Ureter (tissue), 1 donor: ENCODE measurements at regions not wholly inside any gene's neighbourhood (a gene's known extent, or its start where the extent isn't known, plus 50 kb on each side); places are given as distances from the start of the nearest gene placed in this dataset.
"Not testable (repeated sequence)": the region's sequence is repeated elsewhere in the genome, so short reads cannot be mapped to it uniquely, and the experiment has no call there.

Experiments used
- DNase-seq: peaks from one replicate; pipeline ENCODE4 v3.0.0-alpha.2; 2020; ENCODE audit warnings: low spot score
- donor health status: DM: yes; HTN: yes; CAD: no.

GRCh38 chr6:131336596-131336995 is 201.3 kb downstream of the AKAP7 start:
- no peak for DNase-seq

GRCh38 chr6:131346896-131347295 is 211.6 kb downstream of the AKAP7 start:
- DNase-seq, result not testable (repeated sequence)

- no peak for DNase-seq
These were observed 213.3 kb downstream of the AKAP7 start for GRCh38 chr6:131348572-131348971.

- DNase-seq, result no peak
These were observed 213.9 kb downstream of the AKAP7 start for GRCh38 chr6:131349199-131349598.

GRCh38 chr6:131353106-131353505 is 217.8 kb downstream of the AKAP7 start:
- DNase-seq, result no peak

DNA sequence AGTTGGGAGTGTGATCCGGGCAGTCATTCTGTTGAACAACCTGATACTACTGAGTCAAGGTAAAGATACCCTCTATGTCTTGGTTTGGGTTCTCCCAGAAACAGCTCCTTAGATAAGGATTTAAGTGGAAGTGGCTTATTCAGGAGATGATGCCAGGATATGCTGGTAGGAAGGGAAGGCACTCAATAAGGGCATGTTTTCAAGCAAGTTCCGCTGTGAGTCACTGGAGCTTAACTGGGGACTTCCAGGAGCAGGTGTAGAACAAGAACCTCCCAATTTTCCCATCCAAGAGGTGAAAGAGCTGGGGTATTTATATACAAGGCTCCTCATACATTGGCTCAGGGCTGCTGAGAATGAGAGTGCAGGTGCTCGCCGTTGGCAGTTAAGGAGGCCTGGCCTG is 218.6 kb downstream of the AKAP7 start:
- no peak for DNase-seq

- no peak for DNase-seq
These were observed 218.7 kb upstream of the ARG1 start for GRCh38 chr6:131354356-131354755.

DNA sequence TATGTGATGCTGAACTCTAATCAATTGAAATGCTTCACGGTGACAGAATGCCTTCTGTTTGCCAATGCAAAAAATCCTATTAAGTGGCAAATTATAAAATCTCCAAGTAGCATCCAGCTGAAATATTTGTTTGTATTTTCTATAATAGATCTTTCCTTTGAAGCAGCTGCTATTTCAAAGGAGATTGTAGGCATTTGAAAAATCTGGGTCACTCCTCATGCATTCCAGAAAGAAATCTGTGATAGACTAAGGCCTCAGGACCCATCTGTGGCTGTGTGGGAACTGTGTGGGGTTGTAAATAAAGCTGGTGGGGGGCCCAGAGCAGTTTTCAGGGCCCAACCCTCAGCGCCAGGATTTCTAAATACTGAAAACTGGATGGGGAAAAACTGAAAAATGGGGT is 216.9 kb upstream of the ARG1 start:
- DNase-seq, result no peak

DNA sequence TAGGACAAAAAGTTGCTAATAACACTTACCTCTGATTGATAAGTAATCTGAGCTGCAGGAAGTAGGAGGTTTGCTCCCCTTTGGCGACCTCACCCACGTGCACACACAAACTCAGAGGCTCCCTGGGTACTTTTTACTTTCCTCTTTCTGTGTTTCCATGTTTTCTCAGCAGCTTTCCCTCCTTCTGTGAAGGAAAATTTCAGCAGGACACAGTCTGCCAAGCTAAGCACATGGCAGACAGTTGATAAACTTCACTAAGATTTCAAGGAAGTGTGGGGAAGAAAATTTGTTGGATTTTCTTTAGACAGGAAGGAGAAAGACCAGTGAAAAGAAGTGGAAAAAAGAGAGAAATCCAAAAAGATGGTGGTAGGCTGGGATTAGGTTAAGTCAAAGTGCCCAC is 215.5 kb upstream of the ARG1 start:
- DNase-seq, result no peak

- no peak for DNase-seq
These were observed 211.0 kb upstream of the ARG1 start for GRCh38 chr6:131362070-131362469.

- DNase-seq, result no peak
These were observed 210.3 kb upstream of the ARG1 start for GRCh38 chr6:131362696-131363095.

- no peak for DNase-seq
These were observed 208.8 kb upstream of the ARG1 start for GRCh38 chr6:131363947-131364834.

- DNase-seq, result no peak
These were observed 206.8 kb upstream of the ARG1 start for GRCh38 chr6:131366223-131366622.

GRCh38 chr6:131367206-131367873 is 205.7 kb upstream of the ARG1 start:
- no peak for DNase-seq

GRCh38 chr6:131368198-131368911 is 204.7 kb upstream of the ARG1 start:
- DNase-seq, result peak; percentile 68

DNA sequence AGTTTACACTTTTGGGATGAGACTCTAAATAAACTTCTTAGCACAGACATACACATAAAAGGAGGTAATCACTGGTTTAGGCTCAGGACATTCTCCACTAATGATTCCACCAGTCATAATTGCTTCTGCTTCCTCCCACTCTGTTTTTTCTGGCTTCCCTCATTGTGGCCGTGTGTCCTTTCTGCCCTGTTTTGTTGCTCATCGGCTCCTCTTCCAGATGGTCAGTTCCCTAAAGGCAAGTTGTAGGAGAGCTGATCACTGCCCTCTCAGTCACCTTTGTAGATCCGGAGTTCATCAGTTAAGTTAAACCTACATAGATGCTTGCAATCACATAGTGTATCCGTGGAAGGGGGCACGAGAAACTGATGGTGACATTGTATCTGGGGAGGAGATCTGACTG is 200.5 kb upstream of the ARG1 start:
- no peak for DNase-seq

- DNase-seq, result no peak
These were observed 195.8 kb upstream of the ARG1 start for GRCh38 chr6:131377112-131377705.

- DNase-seq, result no peak
These were observed 194.2 kb upstream of the ARG1 start for GRCh38 chr6:131378874-131379273.

DNA sequence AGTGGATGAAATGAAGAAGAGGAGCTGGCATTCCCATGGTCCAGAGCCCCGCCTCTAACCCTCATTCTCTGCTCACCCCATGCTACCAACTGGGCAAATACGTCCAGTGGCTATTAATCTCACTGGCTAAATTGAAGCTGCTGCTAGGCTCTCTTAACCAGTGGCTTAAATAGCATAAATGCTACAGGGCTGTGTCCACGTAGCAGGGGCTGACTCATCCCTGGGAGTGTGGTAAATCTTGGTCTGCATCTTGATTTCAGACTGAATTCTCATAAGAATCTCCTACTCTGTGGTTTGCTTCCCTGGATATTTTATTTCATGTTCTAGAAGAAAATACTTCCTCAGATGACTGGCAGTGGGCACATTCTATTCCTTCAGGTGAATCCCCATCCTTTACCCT is 193.1 kb upstream of the ARG1 start:
- no peak for DNase-seq

DNA sequence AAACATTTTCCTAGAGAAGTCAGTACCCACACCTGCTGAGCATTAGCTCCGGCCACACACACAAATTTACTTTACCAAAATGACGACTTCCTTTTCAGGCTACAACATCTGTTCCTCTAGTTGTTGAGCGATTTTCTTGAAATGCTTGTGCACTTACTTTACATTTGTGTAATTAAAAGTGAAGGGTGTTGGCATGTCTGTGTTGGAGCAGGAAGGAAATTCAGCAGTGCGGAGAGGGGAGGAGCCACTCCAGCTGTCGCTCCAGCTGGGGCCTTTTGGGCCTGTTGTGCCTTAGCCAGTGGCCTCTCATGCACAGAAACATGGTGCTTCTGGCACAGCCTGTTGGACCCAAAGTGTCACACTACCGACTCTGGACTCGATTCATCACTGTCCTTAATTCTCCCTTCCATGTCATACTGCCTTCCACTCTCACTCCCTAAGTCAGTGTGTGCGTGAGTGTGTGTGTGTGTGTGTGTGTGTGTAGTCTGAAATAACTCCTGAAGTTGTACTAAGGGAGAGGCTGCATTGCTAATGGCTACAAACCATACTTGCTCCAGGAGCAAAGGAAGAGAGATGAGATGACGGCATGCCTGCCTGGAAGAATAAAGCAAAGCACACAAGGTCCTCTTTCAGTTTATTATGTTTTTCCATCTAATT is 191.8 kb upstream of the ARG1 start:
- no peak for DNase-seq

DNA sequence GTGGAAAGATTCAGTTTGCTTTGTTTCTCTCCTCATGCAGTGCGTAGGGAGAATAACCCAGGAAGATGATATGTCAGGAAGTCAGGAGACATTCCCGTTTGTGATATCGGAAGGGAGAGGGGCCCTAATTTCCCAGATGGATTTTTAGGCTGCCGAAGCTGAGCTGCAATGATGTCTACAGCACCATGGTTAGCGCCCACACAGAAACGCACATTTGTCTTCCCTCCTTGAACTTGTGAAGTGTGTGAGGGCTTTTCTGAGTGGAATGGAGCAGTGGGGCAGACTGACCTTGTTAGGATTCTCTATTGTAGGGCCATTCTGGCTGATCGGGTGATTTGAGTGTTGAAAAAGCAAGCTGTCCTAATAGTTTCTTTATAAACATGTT is 191.3 kb upstream of the ARG1 start:
- no peak for DNase-seq

GRCh38 chr6:131382631-131383030 is 190.4 kb upstream of the ARG1 start:
- DNase-seq, result no peak
